ENCODE measurements at regions not wholly inside any gene's neighbourhood (a gene's known extent, or its start where the extent isn't known, plus 50 kb on each side); places are given as distances from the start of the nearest gene placed in this dataset.
"Not testable (repeated sequence)": the region's sequence is repeated elsewhere in the genome, so short reads cannot be mapped to it uniquely, and the experiment has no call there.

GRCh38 chrX:65821721-65822496, 154.5 kb downstream of the MSN start:
- H3K9me3 ChIP-seq (ENCODE audit: control insufficient read depth, low read length), result no peaks in the 10 kb centered on the region
- Mint-ChIP-seq H3K36me3 (ENCODE audit: low read depth) (no peaks in the 10 kb centered on the region), H3K4me3 (no peak overlapping the region), H3K27me3 (ENCODE audit: insufficient read depth) (no peaks in the 10 kb centered on the region), H3K9me3 (peaks cover 47% of the 10 kb centered on the region), H3K4me1 (no peaks in the 10 kb centered on the region), H3K27ac (no peak overlapping the region)
- H3K36me3 ChIP-seq (ENCODE audit: control insufficient read depth, insufficient read depth, low read length), result no peaks in the 10 kb centered on the region
- no peak overlapping the region for H3K4me3 ChIP-seq (ENCODE audit: low read length)
- no peak for DNase-seq
- peaks cover 12% of the 10 kb centered on the region for H3K27me3 ChIP-seq (ENCODE audit: control insufficient read depth, insufficient read depth, low read length, poor library complexity, severe bottlenecking)
- no peak for TF ChIP-seq CTCF (conservative IDR thresholded peaks at IDR 0.05)
- no peaks in the 10 kb centered on the region for H3K4me1 ChIP-seq (ENCODE audit: control insufficient read depth, insufficient read depth, low read length)
- H3K9ac ChIP-seq (ENCODE audit: extremely low read depth, low read length, poor library complexity, severe bottlenecking), result no peak overlapping the region
- 26% methylated on average over 41 of the region's 48 CpGs; no CpG with 5 or more reads in 1 of the 2 experiments for WGBS, 2 experiments (ENCODE audit: insufficient coverage in 1 of 2, insufficient read length in 1 of 2)
- H3K27ac ChIP-seq (ENCODE audit: low read depth, low read length), result no peak overlapping the region

- peaks cover 12% of the 10 kb centered on the region for H3K27me3 ChIP-seq (ENCODE audit: control insufficient read depth, insufficient read depth, low read length, poor library complexity, severe bottlenecking)
These were observed 152.5 kb downstream of the MSN start for GRCh38 chrX:65819983-65820382.

DNA sequence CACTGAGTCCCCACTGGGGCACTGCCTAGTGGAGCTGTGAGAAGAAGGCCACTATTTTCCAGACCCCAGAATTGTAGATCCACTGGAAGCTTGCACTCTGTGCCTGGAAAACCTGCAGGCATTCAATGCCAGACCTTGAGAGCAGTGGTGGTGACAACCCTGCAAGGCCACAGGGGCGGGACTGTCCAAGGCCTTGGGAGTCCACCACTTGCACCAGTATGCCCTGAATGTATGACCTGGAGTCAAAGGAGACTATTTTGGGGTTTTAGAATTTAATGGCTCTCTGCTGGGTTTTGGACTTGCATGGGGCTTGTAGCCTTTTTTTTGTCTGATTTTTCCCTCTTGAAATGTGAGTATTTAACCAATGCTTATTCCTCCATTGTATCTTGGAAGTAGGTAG, 145.8 kb downstream of the MSN start:
- H3K9me3 Mint-ChIP-seq, result peaks cover 75% of the 10 kb centered on the region
- H3K4me1 Mint-ChIP-seq, result no peaks in the 10 kb centered on the region
- H3K4me3 ChIP-seq (ENCODE audit: low read length), result no peak overlapping the region
- no peaks in the 10 kb centered on the region for H3K4me1 ChIP-seq (ENCODE audit: control insufficient read depth, insufficient read depth, low read length)
- no peaks in the 10 kb centered on the region for H3K9me3 ChIP-seq (ENCODE audit: control insufficient read depth, low read length)
- no peak overlapping the region for H3K9ac ChIP-seq (ENCODE audit: extremely low read depth, low read length, poor library complexity, severe bottlenecking)
- no peak for DNase-seq
- H3K27ac ChIP-seq (ENCODE audit: low read depth, low read length), result no peak overlapping the region
- no peaks in the 10 kb centered on the region for H3K27me3 ChIP-seq (ENCODE audit: control insufficient read depth, insufficient read depth, low read length, poor library complexity, severe bottlenecking)
- H3K36me3 Mint-ChIP-seq (ENCODE audit: low read depth), result no peaks in the 10 kb centered on the region
- H3K4me3 Mint-ChIP-seq, result no peak overlapping the region
- no peak overlapping the region for H3K27ac Mint-ChIP-seq
- H3K27me3 Mint-ChIP-seq (ENCODE audit: insufficient read depth), result no peaks in the 10 kb centered on the region
- no peak for TF ChIP-seq CTCF (conservative IDR thresholded peaks at IDR 0.05)
- H3K36me3 ChIP-seq (ENCODE audit: control insufficient read depth, insufficient read depth, low read length), result no peaks in the 10 kb centered on the region
- 79% methylated on average over 1 of the region's 1 CpG; no CpG with 5 or more reads in 1 of the 2 experiments for WGBS, 2 experiments (ENCODE audit: insufficient coverage in 1 of 2, insufficient read length in 1 of 2)

More at GRCh38 chrX:65819983-65820382, 152.5 kb downstream of the MSN start:
- H3K9ac ChIP-seq (ENCODE audit: extremely low read depth, low read length, poor library complexity, severe bottlenecking); H3K27ac Mint-ChIP-seq; DNase-seq; H3K9me3 ChIP-seq (ENCODE audit: control insufficient read depth, low read length); H3K36me3 ChIP-seq (ENCODE audit: control insufficient read depth, insufficient read depth, low read length); H3K4me3 Mint-ChIP-seq; H3K4me1 Mint-ChIP-seq; H3K36me3 Mint-ChIP-seq (ENCODE audit: low read depth); H3K4me3 ChIP-seq (ENCODE audit: low read length); H3K4me1 ChIP-seq (ENCODE audit: control insufficient read depth, insufficient read depth, low read length); H3K27ac ChIP-seq (ENCODE audit: low read depth, low read length); H3K27me3 Mint-ChIP-seq (ENCODE audit: insufficient read depth): not testable (repeated sequence)
- H3K9me3 Mint-ChIP-seq, result peaks cover 49% of the 10 kb centered on the region
- 100% methylated on average over 1 of the region's 1 CpG; no CpG with 5 or more reads in 1 of the 2 experiments for WGBS, 2 experiments (ENCODE audit: insufficient coverage in 1 of 2, insufficient read length in 1 of 2)

All from endodermal cell (in vitro differentiated cells).